ENCODE measurements at regions not wholly inside any gene's neighbourhood (a gene's known extent, or its start where the extent isn't known, plus 50 kb on each side); places are given as distances from the start of the nearest gene placed in this dataset.

- Histone ChIP-seq H3K27me3 (ENCODE audit: insufficient read depth, low read length) (no peaks in the 10 kb centered on the region), H3K4me2 (ENCODE audit: insufficient read depth, low read length) (no peak overlapping the region), H3K79me2 (ENCODE audit: insufficient read depth, low read length) (no peaks in the 10 kb centered on the region), H4K20me1 (ENCODE audit: insufficient read depth, low read length) (no peaks in the 10 kb centered on the region), H3K4me3 (ENCODE audit: insufficient read depth, low read length) (no peak overlapping the region), H3K27ac (ENCODE audit: low read depth, low read length) (no peak overlapping the region), H3K4me1 (ENCODE audit: insufficient read depth, low read length) (no peaks in the 10 kb centered on the region), H3K36me3 (ENCODE audit: insufficient read depth, low read length) (no peaks in the 10 kb centered on the region), H2AFZ (ENCODE audit: low read length) (no peak overlapping the region), H3K9me3 (ENCODE audit: low read depth, low read length) (no peaks in the 10 kb centered on the region)
- no peak for TF ChIP-seq CTCF (IDR thresholded peaks at IDR 0.05; ENCODE audit: extremely low read depth, low read depth, low read length)
- DNase-seq (ENCODE audit: insufficient read length, low spot score, missing footprints), result no peak
These were observed 98.7 kb downstream of the GLUD2 start for GRCh38 chrX:121146059-121146628.

GRCh38 chrX:121150217-121150616, 102.8 kb downstream of the GLUD2 start:
- H3K4me1 ChIP-seq (ENCODE audit: insufficient read depth, low read length), result no peaks in the 10 kb centered on the region
- H3K36me3 ChIP-seq (ENCODE audit: insufficient read depth, low read length), result no peaks in the 10 kb centered on the region
- H3K27me3 ChIP-seq (ENCODE audit: insufficient read depth, low read length), result no peaks in the 10 kb centered on the region
- TF ChIP-seq CTCF (IDR thresholded peaks at IDR 0.05; ENCODE audit: extremely low read depth, low read depth, low read length), result no peak
- DNase-seq (ENCODE audit: insufficient read length, low spot score, missing footprints), result no peak
- H3K4me3 ChIP-seq (ENCODE audit: insufficient read depth, low read length), result no peak overlapping the region
- H3K9me3 ChIP-seq (ENCODE audit: low read depth, low read length), result no peaks in the 10 kb centered on the region
- H3K79me2 ChIP-seq (ENCODE audit: insufficient read depth, low read length), result no peaks in the 10 kb centered on the region
- H3K27ac ChIP-seq (ENCODE audit: low read depth, low read length), result no peak overlapping the region
- no peak overlapping the region for H3K4me2 ChIP-seq (ENCODE audit: insufficient read depth, low read length)
- H4K20me1 ChIP-seq (ENCODE audit: insufficient read depth, low read length), result no peaks in the 10 kb centered on the region
- no peak overlapping the region for H2AFZ ChIP-seq (ENCODE audit: low read length)

- Histone ChIP-seq H3K27me3 (ENCODE audit: insufficient read depth, low read length) (no peaks in the 10 kb centered on the region), H3K4me2 (ENCODE audit: insufficient read depth, low read length) (no peak overlapping the region), H2AFZ (ENCODE audit: low read length) (no peak overlapping the region), H3K4me1 (ENCODE audit: insufficient read depth, low read length) (no peaks in the 10 kb centered on the region), H4K20me1 (ENCODE audit: insufficient read depth, low read length) (no peaks in the 10 kb centered on the region), H3K36me3 (ENCODE audit: insufficient read depth, low read length) (no peaks in the 10 kb centered on the region), H3K27ac (ENCODE audit: low read depth, low read length) (no peak overlapping the region), H3K79me2 (ENCODE audit: insufficient read depth, low read length) (no peaks in the 10 kb centered on the region), H3K4me3 (ENCODE audit: insufficient read depth, low read length) (no peak overlapping the region), H3K9me3 (ENCODE audit: low read depth, low read length) (no peaks in the 10 kb centered on the region)
- no peak for DNase-seq (ENCODE audit: insufficient read length, low spot score, missing footprints)
- no peak for TF ChIP-seq CTCF (IDR thresholded peaks at IDR 0.05; ENCODE audit: extremely low read depth, low read depth, low read length)
These were observed 103.9 kb downstream of the GLUD2 start for GRCh38 chrX:121151293-121151692.

GRCh38 chrX:121154858-121155404, 107.5 kb downstream of the GLUD2 start:
- no peaks in the 10 kb centered on the region for H3K36me3 ChIP-seq (ENCODE audit: insufficient read depth, low read length)
- no peaks in the 10 kb centered on the region for H3K27me3 ChIP-seq (ENCODE audit: insufficient read depth, low read length)
- H3K79me2 ChIP-seq (ENCODE audit: insufficient read depth, low read length), result no peaks in the 10 kb centered on the region
- no peak for TF ChIP-seq CTCF (IDR thresholded peaks at IDR 0.05; ENCODE audit: extremely low read depth, low read depth, low read length)
- H3K4me2 ChIP-seq (ENCODE audit: insufficient read depth, low read length), result no peak overlapping the region
- no peak for DNase-seq (ENCODE audit: insufficient read length, low spot score, missing footprints)
- no peak overlapping the region for H3K4me3 ChIP-seq (ENCODE audit: insufficient read depth, low read length)
- H4K20me1 ChIP-seq (ENCODE audit: insufficient read depth, low read length), result no peaks in the 10 kb centered on the region
- H3K9me3 ChIP-seq (ENCODE audit: low read depth, low read length), result no peaks in the 10 kb centered on the region
- H3K27ac ChIP-seq (ENCODE audit: low read depth, low read length), result no peak overlapping the region
- no peaks in the 10 kb centered on the region for H3K4me1 ChIP-seq (ENCODE audit: insufficient read depth, low read length)
- no peak overlapping the region for H2AFZ ChIP-seq (ENCODE audit: low read length)

All from osteoblast (primary cell).